ENCODE measurements at regions not wholly inside any gene's neighbourhood (a gene's known extent, or its start where the extent isn't known, plus 50 kb on each side); places are given as distances from the start of the nearest gene placed in this dataset.

DNA sequence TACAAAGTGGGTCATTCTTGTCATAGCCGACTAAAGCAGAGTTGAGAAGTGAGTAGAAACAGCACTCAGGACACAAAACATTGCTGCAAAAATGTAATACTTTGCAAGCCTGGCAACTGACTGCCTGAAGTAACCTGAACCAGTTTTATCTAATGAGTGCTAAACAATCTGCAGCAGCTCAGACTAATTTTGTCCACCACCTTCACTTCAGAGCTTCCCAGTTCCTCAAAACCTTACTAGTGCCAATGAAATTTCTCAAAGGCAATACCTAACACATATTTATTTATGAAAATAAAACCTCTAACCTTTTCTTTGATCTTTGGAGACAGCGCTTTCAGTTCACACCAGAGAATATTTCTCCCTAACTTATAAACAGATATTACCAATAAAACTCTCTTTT, 56.7 kb upstream of the FKBP1C start:
- no peak overlapping the region for H3K4me3 ChIP-seq
- ATAC-seq = no peak
- ChIA-PET CTCF (no interaction called here), POLR2A (no interaction called here)
- no peak for DNase-seq (ENCODE audit: low read depth in 1 of 2, low spot score in 1 of 2)
- no peak for TF ChIP-seq RNF2 (IDR thresholded peaks at IDR 0.05; ENCODE audit: borderline replicate concordance, low read depth)
- no peak for TF ChIP-seq MAFK (IDR thresholded peaks at IDR 0.05; ENCODE audit: partially characterized antibody)
- no peak for TF ChIP-seq JUN (IDR thresholded peaks at IDR 0.05)
- TF ChIP-seq EP300 (IDR thresholded peaks at IDR 0.05) = no peak
- TF ChIP-seq FOSB (CRISPR knock-in tag; IDR thresholded peaks at IDR 0.05) = no peak
- TF ChIP-seq CBX2 (IDR thresholded peaks at IDR 0.05; ENCODE audit: borderline replicate concordance, low read depth) = no peak
- no peak for TF ChIP-seq ESRRA (IDR thresholded peaks at IDR 0.05; ENCODE audit: borderline replicate concordance, low read length)
- TF ChIP-seq, protein P1, sequence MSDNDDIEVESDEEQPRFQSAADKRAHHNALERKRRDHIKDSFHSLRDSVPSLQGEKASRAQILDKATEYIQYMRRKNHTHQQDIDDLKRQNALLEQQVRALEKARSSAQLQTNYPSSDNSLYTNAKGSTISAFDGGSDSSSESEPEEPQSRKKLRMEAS (IDR thresholded peaks at IDR 0.05) = no peak
- no peak for TF ChIP-seq BCL3 (IDR thresholded peaks at IDR 0.05)
- TF ChIP-seq MAZ (IDR thresholded peaks at IDR 0.05; ENCODE audit: borderline replicate concordance, low read depth, low read length) = no peak
- TF ChIP-seq SMC3 (IDR thresholded peaks at IDR 0.05) = no peak
- TF ChIP-seq NPAS2 (CRISPR knock-in tag; IDR thresholded peaks at IDR 0.05; ENCODE audit: borderline replicate concordance) = no peak
- TF ChIP-seq, protein P2, sequence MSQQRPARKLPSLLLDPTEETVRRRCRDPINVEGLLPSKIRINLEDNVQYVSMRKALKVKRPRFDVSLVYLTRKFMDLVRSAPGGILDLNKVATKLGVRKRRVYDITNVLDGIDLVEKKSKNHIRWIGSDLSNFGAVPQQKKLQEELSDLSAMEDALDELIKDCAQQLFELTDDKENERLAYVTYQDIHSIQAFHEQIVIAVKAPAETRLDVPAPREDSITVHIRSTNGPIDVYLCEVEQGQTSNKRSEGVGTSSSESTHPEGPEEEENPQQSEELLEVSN (IDR thresholded peaks at IDR 0.05; ENCODE audit: borderline replicate concordance, low read depth) = no peak
- TF ChIP-seq BHLHE40 (IDR thresholded peaks at IDR 0.05; ENCODE audit: low read depth, low read length) = no peak
- no peak overlapping the region for H3K4me2 ChIP-seq
- no peak overlapping the region for H3K27ac ChIP-seq
- H3K9me3 ChIP-seq = no peaks in the 10 kb centered on the region
- no peak for FAIRE-seq
- no peaks in the 10 kb centered on the region for H3K4me1 ChIP-seq
- WGBS (ENCODE audit: missing lambda C conversion rate) = 35% methylated on average over 2 of the region's 2 CpGs

Measured in A549 (cell line).